ENCODE measurements at regions not wholly inside any gene's neighbourhood (a gene's known extent, or its start where the extent isn't known, plus 50 kb on each side); places are given as distances from the start of the nearest gene placed in this dataset.

- no peak for DNase-seq
Measured at GRCh38 chr1:48051466-48052126, 54.4 kb upstream of the TRABD2B start.

- no peak for DNase-seq
Measured at GRCh38 chr1:48049823-48050535, 52.8 kb upstream of the TRABD2B start.

DNA sequence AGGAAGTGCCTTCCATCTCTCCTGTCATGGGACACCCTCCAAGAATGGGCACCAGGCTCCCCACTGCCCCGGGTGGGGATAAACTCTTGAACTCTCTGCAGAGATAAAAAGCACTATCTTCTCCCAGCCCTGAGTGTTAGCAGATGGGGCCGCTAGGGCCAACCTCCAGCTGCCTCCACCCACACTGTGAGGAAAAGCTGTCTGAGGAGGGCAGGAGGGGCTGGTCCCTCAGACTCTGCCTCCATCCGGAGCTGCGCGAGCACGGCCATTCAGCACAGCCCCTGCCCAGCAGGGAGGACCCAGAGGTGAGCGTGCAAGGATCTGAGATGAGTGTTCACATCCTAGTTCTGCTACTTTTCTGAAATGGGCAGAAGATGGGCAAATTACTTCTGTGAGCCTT, 51.8 kb upstream of the TRABD2B start:
- DNase-seq, result no peak

DNA sequence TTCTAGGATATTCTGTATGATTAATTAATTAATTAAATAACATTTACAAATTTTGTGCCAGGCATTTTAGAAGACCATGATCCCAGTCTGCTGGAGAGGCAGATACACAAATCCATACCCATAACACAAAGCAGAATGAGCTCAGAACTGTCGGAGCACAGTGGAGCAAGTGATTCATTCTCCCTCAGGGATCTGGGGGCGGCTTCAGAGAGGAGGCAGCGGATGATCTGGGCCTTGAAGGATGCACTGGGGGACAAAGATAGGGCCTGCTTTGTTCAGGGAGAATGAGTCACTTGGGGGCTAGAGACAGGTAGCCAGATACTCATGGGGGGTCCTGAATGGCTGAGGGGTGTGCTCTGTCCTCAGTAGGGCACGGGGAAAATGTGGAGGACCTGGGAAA, 50.9 kb upstream of the TRABD2B start:
- no peak for DNase-seq

GRCh38 chr1:48047116-48047515, 49.9 kb upstream of the TRABD2B start:
- DNase-seq, result no peak
